Lower lobe of right lung (tissue), 2 donors: ENCODE measurements at regions not wholly inside any gene's neighbourhood (a gene's known extent, or its start where the extent isn't known, plus 50 kb on each side); places are given as distances from the start of the nearest gene placed in this dataset.
"Not testable (repeated sequence)": the region's sequence is repeated elsewhere in the genome, so short reads cannot be mapped to it uniquely, and the experiment has no call there.

Experiments used
- ATAC-seq, 2 donors: fragments of 200-7000 bp; cut with Tn5 transposase; one replicate each; pipeline ENCODE4 v1.9.1; 2020 to 2022; ENCODE audit warnings: mild to moderate bottlenecking in 2 of 2, moderate library complexity in 2 of 2
- DNase-seq: peaks from one replicate; pipeline ENCODE4 v3.0.0-alpha.2; 2020
- H3K27ac ChIP-seq: fragments of 200-600 bp; one replicate; pipeline ENCODE4 v1.8.0; 2022
- H3K27me3 ChIP-seq: fragments of 200-600 bp; one replicate; pipeline ENCODE4 v1.8.0; 2022; ENCODE audit warnings: low read depth
- H3K36me3 ChIP-seq: fragments of 200-600 bp; one replicate; pipeline ENCODE4 v1.8.0; 2022; ENCODE audit warnings: mild to moderate bottlenecking
- H3K4me1 ChIP-seq: fragments of 200-600 bp; one replicate; pipeline ENCODE4 v1.8.0; 2022
- H3K4me3 ChIP-seq: fragments of 200-600 bp; one replicate; pipeline ENCODE4 v1.8.0; 2022; ENCODE audit warnings: mild to moderate bottlenecking
- H3K9me3 ChIP-seq: fragments of 200-600 bp; one replicate; pipeline ENCODE4 v1.8.0; 2022
- CTCF ChIP-seq: fragments of 200-600 bp; IDR thresholded peaks from one replicate; pipeline ENCODE4 v1.8.0; 2022; ENCODE audit warnings: antibody characterized with exemption, mild to moderate bottlenecking
- intact Hi-C: fragments of 100-400 bp; cut with DNase I; formaldehyde crosslinking; loops from one replicate; pipeline ENCODE4 v1.11.0; 2022
- donor health status: DM: no; HTN: yes; CAD: no; lungs with severe emphysema.

GRCh38 chr13:110980921-110981320 lies 66.1 kb upstream of the ANKRD10 start:
- ATAC-seq (no peak), DNase-seq (no peak)
- no peak overlapping the region for H3K4me3 ChIP-seq
- no peak overlapping the region for H3K27ac ChIP-seq
- no peaks in the 10 kb centered on the region for H3K27me3 ChIP-seq
- no peak for TF ChIP-seq CTCF
- intact Hi-C loops, result no loop called here
- peaks cover 7% of the 10 kb centered on the region for H3K4me1 ChIP-seq
- no peaks in the 10 kb centered on the region for H3K9me3 ChIP-seq
- H3K36me3 ChIP-seq, result no peaks in the 10 kb centered on the region

GRCh38 chr13:110979149-110979548 lies 64.3 kb upstream of the ANKRD10 start:
- H3K36me3 ChIP-seq, intact Hi-C loops, H3K4me3 ChIP-seq, H3K27ac ChIP-seq, ATAC-seq, DNase-seq, H3K4me1 ChIP-seq, H3K27me3 ChIP-seq, H3K9me3 ChIP-seq: not testable (repeated sequence)

GRCh38 chr13:110978390-110978789 lies 63.5 kb upstream of the ANKRD10 start:
- H3K9me3 ChIP-seq, result no peaks in the 10 kb centered on the region
- ATAC-seq (no peak), DNase-seq (no peak)
- no peak for TF ChIP-seq CTCF
- H3K27me3 ChIP-seq, result no peaks in the 10 kb centered on the region
- peaks cover 7% of the 10 kb centered on the region for H3K4me1 ChIP-seq
- intact Hi-C loops, result no loop called here
- no peak overlapping the region for H3K4me3 ChIP-seq
- no peaks in the 10 kb centered on the region for H3K36me3 ChIP-seq
- H3K27ac ChIP-seq, result no peak overlapping the region

GRCh38 chr13:110976785-110977184 lies 61.9 kb upstream of the ANKRD10 start:
- Histone ChIP-seq H3K4me1 (peaks cover 7% of the 10 kb centered on the region), H3K27ac (no peak overlapping the region), H3K4me3 (no peak overlapping the region), H3K9me3 (no peaks in the 10 kb centered on the region), H3K36me3 (no peaks in the 10 kb centered on the region), H3K27me3 (no peaks in the 10 kb centered on the region)
- TF ChIP-seq CTCF, result no peak
- ATAC-seq (no peak), DNase-seq (no peak)
- intact Hi-C loops, result no loop called here

- H3K36me3 ChIP-seq, result no peaks in the 10 kb centered on the region
- no peak for TF ChIP-seq CTCF
- ATAC-seq (no peak), DNase-seq (no peak)
- no peak overlapping the region for H3K27ac ChIP-seq
- no peaks in the 10 kb centered on the region for H3K27me3 ChIP-seq
- no peaks in the 10 kb centered on the region for H3K9me3 ChIP-seq
- no peaks in the 10 kb centered on the region for H3K4me1 ChIP-seq
- intact Hi-C loops, result no loop called here
- no peak overlapping the region for H3K4me3 ChIP-seq
These were observed 58.3 kb upstream of the ANKRD10 start for GRCh38 chr13:110973007-110973700.

- Histone ChIP-seq H3K4me1 (no peaks in the 10 kb centered on the region), H3K4me3 (no peak overlapping the region), H3K36me3 (no peaks in the 10 kb centered on the region), H3K9me3 (no peaks in the 10 kb centered on the region), H3K27ac (no peak overlapping the region), H3K27me3 (no peaks in the 10 kb centered on the region)
- ATAC-seq, result no peak
- TF ChIP-seq CTCF, result no peak
- intact Hi-C loops, result no loop called here
- DNase-seq, result no peak
These were observed 56.6 kb upstream of the ANKRD10 start for GRCh38 chr13:110971486-110971885.

- H3K9me3 ChIP-seq, result peaks cover 18% of the 10 kb centered on the region
- DNase-seq, ATAC-seq, H3K27ac ChIP-seq, H3K4me1 ChIP-seq, H3K36me3 ChIP-seq, H3K27me3 ChIP-seq, H3K4me3 ChIP-seq, intact Hi-C loops: not testable (repeated sequence)
These were observed 52.4 kb upstream of the ANKRD10 start for GRCh38 chr13:110967156-110967855.
